Stimulated activated CD8-positive, alpha-beta memory T cell treated with anti-CD3 and anti-CD28 coated beads, Interleukin-15, amount 100 ng/mL, for 24 hours (primary cell): ENCODE measurements at regions not wholly inside any gene's neighbourhood (a gene's known extent, or its start where the extent isn't known, plus 50 kb on each side); places are given as distances from the start of the nearest gene placed in this dataset.

Experiments
- DNase-seq: peaks from one replicate; pipeline ENCODE4 v3.0.0-alpha.2; 2020; ENCODE audit warnings: low read depth

- DNase-seq = no peak
Observed at GRCh38 chr9:126125992-126126409, 200.6 kb upstream of the MVB12B start.

GRCh38 chr9:126126807-126127206 is 199.8 kb upstream of the MVB12B start:
- DNase-seq = no peak

- DNase-seq = no peak
Observed at GRCh38 chr9:126127591-126127990, 199.0 kb upstream of the MVB12B start.

GRCh38 chr9:126128494-126129142 is 198.0 kb upstream of the MVB12B start:
- no peak for DNase-seq

- no peak for DNase-seq
Observed at GRCh38 chr9:126131066-126132010, 195.3 kb upstream of the MVB12B start.

- no peak for DNase-seq
Observed at GRCh38 chr9:126132746-126133145, 193.9 kb upstream of the MVB12B start.

GRCh38 chr9:126144196-126144595 is 182.4 kb upstream of the MVB12B start:
- DNase-seq = no peak

GRCh38 chr9:126144603-126145456 is 181.8 kb upstream of the MVB12B start:
- DNase-seq = no peak

- DNase-seq = no peak
Observed at GRCh38 chr9:126145887-126146253, 180.8 kb upstream of the MVB12B start.

GRCh38 chr9:126146254-126147145 is 180.1 kb upstream of the MVB12B start:
- no peak for DNase-seq

- DNase-seq = no peak
Observed at GRCh38 chr9:126147186-126147935, 179.3 kb upstream of the MVB12B start.

GRCh38 chr9:126147936-126148870 is 178.4 kb upstream of the MVB12B start:
- DNase-seq = no peak

GRCh38 chr9:126148994-126149393 is 177.6 kb upstream of the MVB12B start:
- no peak for DNase-seq

- no peak for DNase-seq
Observed at GRCh38 chr9:126149661-126150060, 177.0 kb upstream of the MVB12B start.

- DNase-seq = no peak
Observed at GRCh38 chr9:126150411-126151030, 176.1 kb upstream of the MVB12B start.

- no peak for DNase-seq
Observed at GRCh38 chr9:126151031-126151685, 175.5 kb upstream of the MVB12B start.

GRCh38 chr9:126151686-126152134 is 174.9 kb upstream of the MVB12B start:
- no peak for DNase-seq

- no peak for DNase-seq
Observed at GRCh38 chr9:126152622-126153362, 173.8 kb upstream of the MVB12B start.
